ENCODE measurements at regions not wholly inside any gene's neighbourhood (a gene's known extent, or its start where the extent isn't known, plus 50 kb on each side); places are given as distances from the start of the nearest gene placed in this dataset.

DNA sequence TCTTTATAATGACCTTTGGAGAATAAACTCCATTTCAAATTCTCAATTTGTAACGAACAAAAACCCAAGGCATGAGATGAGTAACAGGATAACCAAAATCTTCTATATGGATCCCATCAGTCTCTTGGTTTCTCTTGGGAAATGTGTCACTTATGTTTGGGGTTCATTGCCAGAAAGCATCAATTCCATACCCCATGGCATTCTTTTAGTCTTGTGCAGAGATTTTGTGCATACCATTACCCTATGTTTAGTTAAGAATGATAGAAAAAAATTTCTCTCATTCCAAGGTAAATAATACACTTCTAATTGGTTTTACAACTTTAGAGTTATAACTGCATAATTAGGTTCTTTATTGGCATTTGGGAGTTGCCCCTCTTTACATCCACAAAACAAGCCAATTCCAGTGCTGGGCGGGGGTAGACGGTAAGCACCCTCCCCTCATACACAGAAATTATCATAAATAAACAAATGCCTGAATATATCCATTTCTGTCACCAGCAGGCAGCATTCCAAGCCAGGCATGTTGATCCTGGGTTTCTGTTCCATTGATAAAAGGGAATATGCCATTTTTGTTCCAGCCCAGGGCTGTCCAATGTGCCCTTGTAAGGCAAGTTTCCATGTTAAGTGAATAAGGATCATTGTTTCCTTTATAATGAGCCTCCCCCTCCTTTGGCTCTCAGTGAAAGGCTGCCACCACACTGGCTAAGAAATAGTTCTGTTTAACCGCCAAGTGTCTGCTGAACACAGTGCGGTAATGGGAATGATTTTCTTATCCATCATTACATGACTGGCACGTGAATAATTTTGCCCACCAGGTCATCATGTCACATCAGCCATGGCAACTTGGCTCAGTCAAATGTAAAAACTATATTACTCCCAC, 680.1 kb upstream of the ZEB2 start:
- no peak for FAIRE-seq

DNA sequence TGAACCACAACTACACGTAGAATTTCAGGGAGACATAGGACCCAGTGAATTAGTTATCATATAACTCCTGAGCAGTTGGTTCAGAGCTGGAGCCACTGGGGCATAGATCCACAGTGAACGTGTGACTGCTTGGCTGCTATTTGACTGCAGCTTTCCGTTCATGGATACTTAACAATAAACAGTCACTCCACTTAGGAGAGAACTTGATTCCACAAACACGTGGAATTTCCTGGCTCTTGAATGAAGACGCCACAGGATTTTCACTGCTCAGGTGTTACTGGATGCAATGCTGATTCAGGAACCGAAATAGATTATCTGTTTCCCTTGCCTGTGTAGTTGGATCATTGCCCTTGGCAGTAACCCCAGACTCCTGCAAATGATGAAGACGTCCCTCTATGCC, 679.1 kb upstream of the ZEB2 start:
- no peak for FAIRE-seq

DNA sequence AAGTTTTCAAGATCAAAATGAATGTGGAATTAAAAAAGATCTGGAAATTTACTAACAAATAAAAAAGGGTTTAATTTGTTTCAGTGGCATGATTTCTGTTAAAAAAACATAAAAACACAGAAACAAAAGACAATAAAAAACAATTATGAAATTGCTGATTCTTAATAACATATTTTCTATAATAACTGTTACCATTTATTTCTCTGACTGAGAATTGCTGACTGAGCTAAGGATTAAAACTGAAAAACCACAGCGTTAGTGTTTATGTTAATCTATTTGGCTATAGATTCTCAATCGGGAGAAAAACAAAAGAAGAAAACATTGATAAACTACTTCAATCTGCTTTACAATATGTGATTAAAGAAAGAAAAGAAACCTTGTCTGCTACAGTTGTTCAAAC, 678.6 kb upstream of the ZEB2 start:
- no peak for FAIRE-seq

- FAIRE-seq = no peak
Measured at GRCh38 chr2:145197944-145198343, 678.0 kb upstream of the ZEB2 start.

DNA sequence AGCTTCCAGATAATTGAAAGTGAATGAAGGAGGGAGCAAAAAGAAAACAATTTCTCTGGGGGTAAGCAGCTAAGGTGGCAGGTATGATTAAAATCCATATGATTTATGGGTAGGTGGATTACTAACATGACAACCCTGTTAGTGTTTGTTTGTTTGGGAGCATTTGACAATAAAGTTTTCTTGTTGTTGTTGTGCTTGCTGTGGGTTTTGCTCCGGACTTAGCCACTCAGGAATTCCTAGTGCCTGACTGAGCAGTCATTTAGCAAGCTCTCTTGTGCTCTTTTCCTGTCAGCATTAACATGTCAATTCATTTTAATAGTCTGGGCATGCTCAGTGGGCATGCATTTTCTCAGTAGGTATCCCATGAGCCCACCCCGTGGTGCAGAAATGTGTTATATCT, 674.8 kb upstream of the ZEB2 start:
- FAIRE-seq = no peak

DNA sequence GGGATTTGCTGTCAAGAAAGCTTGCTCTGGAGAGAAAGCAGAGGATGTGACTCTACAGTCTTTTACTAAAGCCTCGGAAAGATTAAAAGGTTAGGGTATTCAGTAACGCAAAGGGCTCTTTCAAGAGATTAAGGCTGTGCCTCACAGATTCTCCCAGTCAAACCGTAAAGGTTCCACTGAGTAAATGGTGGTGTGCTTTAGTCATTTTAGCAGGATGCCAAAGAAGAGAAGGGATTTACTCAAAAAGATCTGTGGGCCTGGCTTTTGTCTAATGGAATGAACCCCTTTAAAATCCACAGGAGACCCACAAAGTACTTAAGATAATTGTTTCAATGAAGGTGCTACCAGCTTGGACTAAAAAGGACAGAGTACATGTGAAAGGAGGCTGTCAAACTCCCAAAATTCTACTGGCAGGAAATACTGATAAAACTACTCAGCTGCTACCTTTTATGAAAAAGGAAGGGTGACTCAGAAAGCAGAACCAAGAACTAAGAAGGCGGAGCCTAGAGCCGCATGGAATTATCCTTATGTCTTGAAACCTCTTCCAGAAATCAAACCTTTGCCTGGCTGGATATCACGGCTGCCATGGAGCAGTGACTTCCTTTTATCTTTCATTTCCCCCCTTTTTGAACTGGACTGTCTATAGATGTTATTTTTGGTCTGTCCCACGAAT, 670.2 kb upstream of the ZEB2 start:
- FAIRE-seq = no peak

- FAIRE-seq = no peak
Measured at GRCh38 chr2:145186303-145186702, 666.4 kb upstream of the ZEB2 start.

GRCh38 chr2:145185696-145186095, 665.8 kb upstream of the ZEB2 start:
- no peak for FAIRE-seq

GRCh38 chr2:145184741-145185651, 665.1 kb upstream of the ZEB2 start:
- no peak for FAIRE-seq

GRCh38 chr2:145169285-145169684, 649.4 kb upstream of the ZEB2 start:
- no peak for FAIRE-seq

DNA sequence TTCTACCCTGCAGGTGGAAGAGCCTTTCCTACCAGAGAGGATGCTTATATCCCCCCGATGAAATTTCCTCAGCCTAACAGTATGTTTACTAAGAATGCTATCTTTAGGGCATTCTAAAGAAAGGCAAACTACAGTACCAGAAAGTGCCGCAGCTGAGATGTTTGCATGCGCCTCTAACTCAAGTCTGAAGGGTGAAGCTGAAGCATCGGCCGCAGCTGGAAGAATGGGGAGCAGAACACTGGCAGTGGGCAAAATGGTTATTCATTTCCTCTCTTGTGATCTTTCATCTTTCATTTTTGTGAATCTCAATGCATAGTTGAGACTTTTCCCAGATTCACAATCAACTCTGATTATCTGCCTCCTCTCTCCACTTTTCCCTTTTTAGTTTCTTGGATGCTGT, 648.2 kb upstream of the ZEB2 start:
- FAIRE-seq = no peak

GRCh38 chr2:145166731-145167302, 646.9 kb upstream of the ZEB2 start:
- FAIRE-seq = no peak

- FAIRE-seq = no peak
Measured at GRCh38 chr2:145161656-145162055, 641.7 kb upstream of the ZEB2 start.

DNA sequence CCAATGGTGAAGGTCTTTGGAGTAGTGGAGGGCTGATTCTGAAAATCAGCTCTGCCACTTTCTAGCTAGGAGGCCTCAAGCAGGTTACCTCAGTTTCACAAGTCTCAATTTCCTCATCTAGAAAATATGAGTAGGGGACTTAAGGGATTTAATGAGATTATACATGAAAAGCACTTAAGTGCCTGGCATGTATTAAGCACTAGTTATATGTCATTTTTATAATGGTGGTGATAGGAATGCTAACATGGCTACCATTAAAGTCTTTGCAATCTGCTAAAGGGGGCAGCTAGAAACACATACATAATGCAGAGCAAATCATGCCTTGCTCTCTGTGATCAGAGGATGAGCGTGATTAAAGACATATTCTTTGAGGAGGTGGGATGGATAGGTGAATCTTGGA, 640.9 kb upstream of the ZEB2 start:
- no peak for FAIRE-seq

- FAIRE-seq = no peak
Measured at GRCh38 chr2:145159676-145160075, 639.8 kb upstream of the ZEB2 start.

- FAIRE-seq = no peak
Measured at GRCh38 chr2:145157741-145158591, 638.0 kb upstream of the ZEB2 start.

DNA sequence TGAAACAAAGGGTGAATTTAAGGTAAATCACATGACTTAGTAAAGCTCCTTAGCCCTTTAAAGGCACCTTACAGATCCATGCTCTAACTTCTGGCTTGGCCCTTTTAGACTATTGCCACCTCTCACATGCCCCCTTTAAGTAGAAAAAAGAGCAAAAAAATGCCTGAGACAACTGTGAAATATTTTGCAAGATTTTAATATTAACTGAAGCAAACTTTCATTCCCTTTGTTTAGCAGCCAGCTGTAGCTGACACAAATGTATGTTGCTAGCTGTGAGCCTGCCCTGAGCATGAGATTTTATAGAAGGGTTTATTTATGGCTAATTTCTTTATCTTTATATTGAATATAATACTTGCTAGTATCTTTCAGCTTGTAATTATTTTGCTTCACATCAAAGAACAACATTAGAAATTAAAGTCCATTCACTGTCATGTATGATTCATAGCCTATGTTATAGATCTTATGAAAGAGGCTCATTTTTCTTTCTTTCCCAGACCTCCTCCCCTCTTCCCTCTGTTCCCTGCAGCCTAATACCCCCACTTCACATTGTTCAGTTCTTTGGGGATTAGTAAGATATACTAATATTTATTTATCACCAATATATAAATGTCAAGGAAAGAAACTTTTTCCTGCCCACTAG, 637.2 kb upstream of the ZEB2 start:
- no peak for FAIRE-seq

- FAIRE-seq = no peak
Measured at GRCh38 chr2:145156199-145156598, 636.3 kb upstream of the ZEB2 start.

DNA sequence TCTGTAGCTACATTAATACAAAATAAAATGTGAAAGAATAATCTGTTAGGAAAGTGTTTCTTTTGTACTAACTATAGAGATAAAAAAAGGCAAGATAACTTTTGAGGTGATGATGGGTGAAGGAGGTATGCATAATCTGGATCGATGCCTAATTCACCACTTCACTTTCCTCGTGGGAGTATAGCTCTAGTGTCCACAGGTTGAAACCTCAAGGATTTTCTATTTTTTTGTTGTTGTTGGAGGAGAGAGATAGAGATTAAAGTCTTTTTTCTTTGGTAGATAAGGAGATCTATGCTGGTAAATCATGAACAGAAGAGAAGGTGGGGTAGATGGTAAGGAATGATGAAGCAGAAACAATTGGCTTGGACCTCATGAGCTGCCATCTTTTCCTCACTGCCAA, 635.3 kb upstream of the ZEB2 start:
- no peak for FAIRE-seq

- FAIRE-seq = no peak
Measured at GRCh38 chr2:145154731-145155130, 634.8 kb upstream of the ZEB2 start.

GRCh38 chr2:145146691-145147090, 626.8 kb upstream of the ZEB2 start:
- no peak for FAIRE-seq

Data from colon (tissue), 2 donors.